ENCODE measurements at regions not wholly inside any gene's neighbourhood (a gene's known extent, or its start where the extent isn't known, plus 50 kb on each side); places are given as distances from the start of the nearest gene placed in this dataset.
A peak's percentile ranks its signal among the peaks of the same experiment; 100 is the strongest.

- no peak overlapping the region; the same call in 1 of the 2 replicates for H3K27ac Mint-ChIP-seq
- DNase-seq: peak; percentile 89
- H3K27me3 Mint-ChIP-seq (ENCODE audit: insufficient read depth): peaks cover 5% of the 10 kb centered on the region
- no peak overlapping the region; the same call in 1 of the 2 replicates for H3K4me3 Mint-ChIP-seq
- TF ChIP-seq, protein P1, sequence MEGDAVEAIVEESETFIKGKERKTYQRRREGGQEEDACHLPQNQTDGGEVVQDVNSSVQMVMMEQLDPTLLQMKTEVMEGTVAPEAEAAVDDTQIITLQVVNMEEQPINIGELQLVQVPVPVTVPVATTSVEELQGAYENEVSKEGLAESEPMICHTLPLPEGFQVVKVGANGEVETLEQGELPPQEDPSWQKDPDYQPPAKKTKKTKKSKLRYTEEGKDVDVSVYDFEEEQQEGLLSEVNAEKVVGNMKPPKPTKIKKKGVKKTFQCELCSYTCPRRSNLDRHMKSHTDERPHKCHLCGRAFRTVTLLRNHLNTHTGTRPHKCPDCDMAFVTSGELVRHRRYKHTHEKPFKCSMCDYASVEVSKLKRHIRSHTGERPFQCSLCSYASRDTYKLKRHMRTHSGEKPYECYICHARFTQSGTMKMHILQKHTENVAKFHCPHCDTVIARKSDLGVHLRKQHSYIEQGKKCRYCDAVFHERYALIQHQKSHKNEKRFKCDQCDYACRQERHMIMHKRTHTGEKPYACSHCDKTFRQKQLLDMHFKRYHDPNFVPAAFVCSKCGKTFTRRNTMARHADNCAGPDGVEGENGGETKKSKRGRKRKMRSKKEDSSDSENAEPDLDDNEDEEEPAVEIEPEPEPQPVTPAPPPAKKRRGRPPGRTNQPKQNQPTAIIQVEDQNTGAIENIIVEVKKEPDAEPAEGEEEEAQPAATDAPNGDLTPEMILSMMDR (IDR thresholded peaks at IDR 0.05): no peak
- H3K9me3 Mint-ChIP-seq: peaks cover 19% of the 10 kb centered on the region
- peaks cover 28% of the 10 kb centered on the region for H3K36me3 Mint-ChIP-seq (ENCODE audit: low read depth)
- peaks cover 16% of the 10 kb centered on the region for H3K4me1 Mint-ChIP-seq (ENCODE audit: low read depth)
Measured at GRCh38 chr6:17013701-17014100, 88.1 kb upstream of the STMND1 start.

DNA sequence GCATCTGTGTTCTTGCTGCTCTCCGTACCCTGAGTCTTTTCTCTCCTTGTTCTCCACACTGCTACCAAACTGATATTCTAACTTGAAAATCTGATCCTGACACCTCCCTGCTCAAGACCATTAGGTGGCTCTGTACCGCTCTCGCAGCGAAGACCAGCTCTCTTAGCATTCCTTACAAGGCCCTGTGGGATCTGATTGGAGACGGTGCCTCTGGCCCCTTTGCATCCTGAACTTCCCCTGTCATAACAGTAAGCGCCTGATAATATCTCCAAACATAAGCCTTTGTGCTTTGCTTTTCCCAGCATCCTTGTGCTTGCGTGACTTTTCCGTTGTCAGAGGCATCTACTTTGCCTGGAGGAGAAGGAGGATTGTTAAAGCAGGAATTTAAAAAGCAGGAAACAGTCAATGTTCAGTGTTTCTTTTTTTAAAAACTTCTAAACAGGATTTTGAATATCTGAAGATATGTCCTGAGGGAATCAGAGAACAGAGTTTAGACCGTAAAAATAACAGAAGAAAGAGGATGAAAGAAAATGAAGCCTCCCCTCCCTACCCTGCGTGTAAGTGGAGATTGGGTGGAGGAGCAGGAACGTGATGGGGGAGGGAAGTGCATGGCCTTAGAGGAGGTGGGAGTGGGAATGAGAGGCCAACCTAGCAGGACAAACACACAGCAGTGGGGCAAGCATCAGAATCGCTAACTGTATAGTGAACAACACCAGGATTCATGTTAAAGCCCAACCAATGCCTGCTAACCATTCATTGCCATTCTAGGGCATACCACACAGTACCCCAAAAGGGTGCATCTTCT, 89.2 kb upstream of the STMND1 start:
- peak; percentile 97 for DNase-seq
- H3K27ac Mint-ChIP-seq: no peak overlapping the region
- H3K9me3 Mint-ChIP-seq: peaks cover 26% of the 10 kb centered on the region
- peaks cover 37% of the 10 kb centered on the region for H3K36me3 Mint-ChIP-seq (ENCODE audit: low read depth)
- H3K4me3 Mint-ChIP-seq: no peak overlapping the region
- TF ChIP-seq, protein P1 (IDR thresholded peaks at IDR 0.05): peak; percentile 68
- peaks cover 16% of the 10 kb centered on the region for H3K4me1 Mint-ChIP-seq (ENCODE audit: low read depth)
- H3K27me3 Mint-ChIP-seq (ENCODE audit: insufficient read depth): peaks cover 5% of the 10 kb centered on the region

GRCh38 chr6:17011985-17012384, 89.9 kb upstream of the STMND1 start:
- Mint-ChIP-seq H3K4me3 (no peak overlapping the region), H3K27me3 (ENCODE audit: insufficient read depth) (peaks cover 5% of the 10 kb centered on the region)

DNA sequence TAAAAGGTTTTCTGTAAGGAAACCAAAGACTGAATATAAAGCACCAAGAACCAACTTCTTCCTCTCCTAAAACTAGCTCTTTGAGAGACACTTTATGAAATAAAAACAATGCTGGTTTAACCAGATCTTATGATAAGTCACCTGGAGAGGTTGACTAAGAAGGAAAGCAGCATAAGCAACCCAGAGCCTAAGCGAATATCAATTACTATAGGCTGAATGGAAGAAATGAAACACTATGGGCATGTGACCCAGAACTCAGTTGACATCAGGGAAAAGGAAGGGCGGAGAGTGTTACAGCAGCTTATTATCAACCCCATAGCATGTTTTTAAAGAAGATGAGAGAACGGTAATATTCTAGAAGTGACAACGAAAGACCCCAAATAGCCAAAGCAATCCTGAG, 94.1 kb upstream of the STMND1 start:
- peaks cover 17% of the 10 kb centered on the region for H3K4me1 Mint-ChIP-seq (ENCODE audit: low read depth)
- H3K36me3 Mint-ChIP-seq (ENCODE audit: low read depth): peaks cover 30% of the 10 kb centered on the region
- DNase-seq: no peak
- H3K27me3 Mint-ChIP-seq (ENCODE audit: insufficient read depth): no peaks in the 10 kb centered on the region
- H3K4me3 Mint-ChIP-seq: no peak overlapping the region
- no peak overlapping the region for H3K27ac Mint-ChIP-seq
- TF ChIP-seq, protein P1 (IDR thresholded peaks at IDR 0.05): no peak
- peaks cover 8% of the 10 kb centered on the region for H3K9me3 Mint-ChIP-seq

More at GRCh38 chr6:17011985-17012384, 89.9 kb upstream of the STMND1 start:
- TF ChIP-seq, protein P1 (IDR thresholded peaks at IDR 0.05): no peak
- Mint-ChIP-seq H3K36me3 (ENCODE audit: low read depth) (peaks cover 44% of the 10 kb centered on the region), H3K4me1 (ENCODE audit: low read depth) (peaks cover 16% of the 10 kb centered on the region), H3K27ac (no peak overlapping the region), H3K9me3 (peaks cover 27% of the 10 kb centered on the region)
- DNase-seq: no peak

DNA sequence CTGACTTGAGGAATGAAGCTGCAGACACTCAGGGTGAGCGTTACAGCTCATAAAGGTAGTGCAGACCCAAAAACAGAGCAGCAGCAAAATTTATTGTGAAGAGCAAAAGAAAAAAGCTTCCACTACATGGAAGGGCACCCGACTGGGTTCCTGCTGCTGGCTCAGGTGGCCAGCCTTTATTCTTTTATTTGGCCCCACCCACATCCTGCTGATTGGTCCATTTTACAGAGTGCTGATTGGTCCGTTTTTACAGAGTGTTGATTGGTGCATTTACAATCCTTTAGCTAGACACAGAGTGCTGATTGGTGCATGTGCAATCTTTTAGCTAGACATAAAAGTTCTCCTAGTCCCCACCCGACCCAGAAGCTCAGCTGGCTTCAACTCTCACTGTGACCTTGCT, 95.3 kb upstream of the STMND1 start:
- Mint-ChIP-seq H3K9me3 (peaks cover 8% of the 10 kb centered on the region), H3K36me3 (ENCODE audit: low read depth) (peaks cover 30% of the 10 kb centered on the region)

More for the DNA sequence above, 95.3 kb upstream of the STMND1 start:
- TF ChIP-seq, protein P1 (IDR thresholded peaks at IDR 0.05): no peak
- Mint-ChIP-seq H3K4me3 (no peak overlapping the region), H3K27me3 (ENCODE audit: insufficient read depth) (0 out of 2 replicates have a peak, but pooled peaks cover 1% of the 10 kb centered on the region), H3K4me1 (ENCODE audit: low read depth) (peaks cover 29% of the 10 kb centered on the region), H3K27ac (no peak overlapping the region)
- DNase-seq: no peak
